H1 (cell line): ENCODE measurements at regions not wholly inside any gene's neighbourhood (a gene's known extent, or its start where the extent isn't known, plus 50 kb on each side); places are given as distances from the start of the nearest gene placed in this dataset.

Source experiments
- BRCA1 ChIP-seq: IDR thresholded peaks from 2 replicates; pipeline ENCODE4 v1.6.1; 2012; ENCODE audit warnings: low read depth, low read length, improper control_type of control experiment
- KDM4A ChIP-seq: IDR thresholded peaks from one replicate; pipeline ENCODE4 v1.7.1; 2012; ENCODE audit warnings: low read depth, mild to moderate bottlenecking, moderate library complexity, low read length, inconsistent platforms; ENCODE audit not compliant: severe bottlenecking
- RFX5 ChIP-seq: IDR thresholded peaks from 2 replicates; pipeline ENCODE4 v1.6.1; 2011; ENCODE audit warnings: low read depth, low read length, improper control_type of control experiment, borderline replicate concordance
- SIN3A ChIP-seq, 2 experiments: IDR thresholded peaks in 1 of 2; conservative IDR thresholded peaks in 1 of 2; 2 replicates each; pipeline ENCODE4 v1.6.1; 2011 to 2012; ENCODE audit warnings: low read length in 2 of 2, improper control_type of control experiment in 1 of 2, low read depth in 1 of 2, mild to moderate bottlenecking in 1 of 2
- TEAD4 ChIP-seq: IDR thresholded peaks from 2 replicates; pipeline ENCODE4 v1.6.1; 2012; ENCODE audit warnings: low read depth, low read length, inconsistent platforms, mixed read lengths

DNA sequence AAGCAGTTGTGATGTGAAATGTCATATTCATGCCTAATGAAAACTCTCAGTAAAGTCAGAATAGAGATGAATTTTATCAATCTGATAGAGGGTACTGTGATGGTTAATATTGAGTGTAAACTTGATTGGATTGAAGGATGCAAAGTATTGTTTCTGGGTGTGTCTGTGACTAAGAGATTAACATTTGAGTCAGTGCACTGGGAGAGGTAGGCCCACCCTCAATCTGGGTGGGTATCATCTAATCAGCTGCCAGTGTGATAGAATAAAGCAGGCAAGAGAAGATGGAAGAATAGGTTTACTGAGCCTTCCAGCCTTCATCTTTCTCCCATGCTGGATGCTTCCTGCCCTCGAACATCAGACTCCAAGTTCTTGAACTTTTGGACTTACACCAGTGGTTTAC is 124.3 kb downstream of the CENPW start (continued):
- no peak for TF ChIP-seq KDM4A
- no peak for TF ChIP-seq SIN3A (conservative IDR thresholded peaks at IDR 0.05 in 1 of 2, IDR thresholded peaks at IDR 0.05 in 1 of 2; ENCODE audit: low read depth in 1 of 2, low read length in 2 of 2)
- TF ChIP-seq RFX5, result no peak
- no peak for TF ChIP-seq BRCA1
- TF ChIP-seq TEAD4, result no peak
